Transverse colon (tissue), 4 donors: ENCODE measurements at regions not wholly inside any gene's neighbourhood (a gene's known extent, or its start where the extent isn't known, plus 50 kb on each side); places are given as distances from the start of the nearest gene placed in this dataset.

Experiments
- POLR2AphosphoS5 ChIP-seq, 3 donors: sonication (generic); formaldehyde crosslinking; IDR thresholded peaks; one replicate each; pipeline ENCODE4 v1.6.1; 2016; ENCODE audit warnings: antibody characterized with exemption in 3 of 3
- TF ChIP-seq, protein P1 (sequence below), 5 experiments: fragments of 200-600 bp in 3 of 5; fragments of 450-650 bp in 2 of 5; sonication (generic) in 3 of 5; IDR thresholded peaks; 1 replicate in 2 of 5; 2 replicates in 3 of 5; pipeline ENCODE4 v1.5.1; 2016 to 2017; ENCODE audit warnings: antibody characterized with exemption in 5 of 5, inconsistent platforms in 3 of 5, mild to moderate bottlenecking in 2 of 5, moderate library complexity in 1 of 5

DNA sequence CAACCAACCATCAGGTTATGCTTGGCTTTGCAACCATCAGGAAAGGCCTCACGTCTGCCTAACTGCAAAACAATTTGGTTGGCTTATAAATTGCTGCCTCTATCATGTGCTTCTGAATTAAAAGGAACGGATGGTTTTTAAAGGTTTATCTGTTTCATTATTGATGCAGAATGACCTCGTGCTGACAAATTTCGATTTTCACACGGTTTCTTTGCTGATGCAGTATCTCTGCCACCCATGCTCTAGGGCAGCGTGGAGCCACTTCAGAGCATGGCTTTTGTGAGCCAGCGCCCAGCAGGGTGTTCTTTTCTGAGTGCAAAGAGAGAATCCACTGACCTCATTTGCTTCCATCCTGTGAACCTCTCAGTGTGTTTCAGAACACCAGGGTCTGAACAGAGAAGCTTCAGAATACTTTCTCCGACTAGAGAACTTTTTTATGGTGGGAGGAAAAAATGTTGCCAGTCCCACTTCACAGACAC, 143.1 kb upstream of the L3MBTL4 start:
- TF ChIP-seq, protein P1, sequence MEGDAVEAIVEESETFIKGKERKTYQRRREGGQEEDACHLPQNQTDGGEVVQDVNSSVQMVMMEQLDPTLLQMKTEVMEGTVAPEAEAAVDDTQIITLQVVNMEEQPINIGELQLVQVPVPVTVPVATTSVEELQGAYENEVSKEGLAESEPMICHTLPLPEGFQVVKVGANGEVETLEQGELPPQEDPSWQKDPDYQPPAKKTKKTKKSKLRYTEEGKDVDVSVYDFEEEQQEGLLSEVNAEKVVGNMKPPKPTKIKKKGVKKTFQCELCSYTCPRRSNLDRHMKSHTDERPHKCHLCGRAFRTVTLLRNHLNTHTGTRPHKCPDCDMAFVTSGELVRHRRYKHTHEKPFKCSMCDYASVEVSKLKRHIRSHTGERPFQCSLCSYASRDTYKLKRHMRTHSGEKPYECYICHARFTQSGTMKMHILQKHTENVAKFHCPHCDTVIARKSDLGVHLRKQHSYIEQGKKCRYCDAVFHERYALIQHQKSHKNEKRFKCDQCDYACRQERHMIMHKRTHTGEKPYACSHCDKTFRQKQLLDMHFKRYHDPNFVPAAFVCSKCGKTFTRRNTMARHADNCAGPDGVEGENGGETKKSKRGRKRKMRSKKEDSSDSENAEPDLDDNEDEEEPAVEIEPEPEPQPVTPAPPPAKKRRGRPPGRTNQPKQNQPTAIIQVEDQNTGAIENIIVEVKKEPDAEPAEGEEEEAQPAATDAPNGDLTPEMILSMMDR (IDR thresholded peaks at IDR 0.05) = no peak
- no peak for TF ChIP-seq POLR2AphosphoS5 (IDR thresholded peaks at IDR 0.05)
